AG04450 (cell line): ENCODE measurements at regions not wholly inside any gene's neighbourhood (a gene's known extent, or its start where the extent isn't known, plus 50 kb on each side); places are given as distances from the start of the nearest gene placed in this dataset.
A peak's percentile ranks its signal among the peaks of the same experiment; 100 is the strongest.

Source experiments
- CTCF ChIA-PET: fragments of 300-600, 350-600 bp; formaldehyde crosslinking; extraction: SDS; loops from one replicate; lab custom pipeline; 2022; ENCODE audit warnings: antibody characterized with exemption, inconsistent platforms; lab: Charles Lee
- POLR2A ChIA-PET: fragments of 350-600 bp; formaldehyde crosslinking; extraction: SDS; loops from one replicate; lab custom pipeline; 2021; ENCODE audit warnings: antibody characterized with exemption, inconsistent platforms; lab: Yijun Ruan, JAX
- DNase-seq: peaks from one replicate; pipeline ENCODE4 v3.0.0-alpha.2; 2011; ENCODE audit warnings: low read depth, low spot score
- H3K27ac ChIP-seq: one replicate; pipeline ENCODE4 v1.5.1; 2012; ENCODE audit warnings: low read depth, low read length, control low read depth
- H3K27me3 ChIP-seq: one replicate; pipeline ENCODE4 v1.6.0; 2012; ENCODE audit warnings: low read length; ENCODE audit not compliant: control insufficient read depth, insufficient read depth
- H3K4me3 ChIP-seq: 2 replicates; pipeline ENCODE4 v1.5.1; 2011; ENCODE audit warnings: mild to moderate bottlenecking, low read depth, low read length, control low read depth
- H3K9me3 ChIP-seq: 2 replicates; pipeline ENCODE4 v1.5.1; 2012; ENCODE audit warnings: low read length; ENCODE audit not compliant: control insufficient read depth, insufficient read depth
- TF ChIP-seq, protein P1 (sequence below): IDR thresholded peaks from 2 replicates; pipeline ENCODE4 v1.5.1; 2011; ENCODE audit warnings: low read depth, low read length, control low read depth, inconsistent platforms

DNA sequence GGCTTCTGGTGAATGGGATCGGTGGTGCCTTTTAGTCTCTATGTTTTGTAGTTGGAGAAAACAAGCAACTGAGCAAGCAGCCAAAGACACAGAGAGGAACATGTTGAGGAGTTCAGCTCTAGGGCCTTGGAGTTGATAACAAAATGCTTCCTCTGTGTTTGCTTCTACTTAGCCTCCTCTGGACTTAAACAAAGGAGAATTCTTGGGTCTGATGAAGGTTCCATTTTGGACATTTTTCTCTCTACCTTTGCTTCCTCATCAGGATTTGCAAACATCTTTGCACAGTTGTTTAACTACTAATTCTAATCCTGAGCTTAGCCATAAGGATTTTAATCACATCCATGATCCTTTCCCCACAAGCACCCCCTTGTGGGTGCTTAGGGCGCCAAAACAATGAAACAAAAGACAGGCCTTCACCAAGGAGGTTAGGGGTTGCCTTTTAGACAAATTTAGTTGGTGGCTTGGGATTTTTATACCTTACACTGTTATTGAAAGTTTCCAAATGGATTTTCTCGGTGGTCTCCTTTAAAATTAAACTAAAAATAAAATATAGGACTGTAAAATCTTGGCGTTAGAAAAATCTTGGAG is 148.5 kb upstream of the SATB2 start:
- Histone ChIP-seq H3K27me3 (peaks cover 6% of the 10 kb centered on the region), H3K27ac (no peak overlapping the region), H3K9me3 (no peaks in the 10 kb centered on the region), H3K4me3 (no peak overlapping the region)
- no peak for DNase-seq
- ChIA-PET POLR2A (no interaction called here), CTCF (interaction anchor here (0.6 to 1.3 kb wide), 4 partner anchors 25 to 1292 kb away, joined by 3 to 6 read pairs (median 4); no protein-coding TSS in a partner anchor)
- TF ChIP-seq, protein P1, sequence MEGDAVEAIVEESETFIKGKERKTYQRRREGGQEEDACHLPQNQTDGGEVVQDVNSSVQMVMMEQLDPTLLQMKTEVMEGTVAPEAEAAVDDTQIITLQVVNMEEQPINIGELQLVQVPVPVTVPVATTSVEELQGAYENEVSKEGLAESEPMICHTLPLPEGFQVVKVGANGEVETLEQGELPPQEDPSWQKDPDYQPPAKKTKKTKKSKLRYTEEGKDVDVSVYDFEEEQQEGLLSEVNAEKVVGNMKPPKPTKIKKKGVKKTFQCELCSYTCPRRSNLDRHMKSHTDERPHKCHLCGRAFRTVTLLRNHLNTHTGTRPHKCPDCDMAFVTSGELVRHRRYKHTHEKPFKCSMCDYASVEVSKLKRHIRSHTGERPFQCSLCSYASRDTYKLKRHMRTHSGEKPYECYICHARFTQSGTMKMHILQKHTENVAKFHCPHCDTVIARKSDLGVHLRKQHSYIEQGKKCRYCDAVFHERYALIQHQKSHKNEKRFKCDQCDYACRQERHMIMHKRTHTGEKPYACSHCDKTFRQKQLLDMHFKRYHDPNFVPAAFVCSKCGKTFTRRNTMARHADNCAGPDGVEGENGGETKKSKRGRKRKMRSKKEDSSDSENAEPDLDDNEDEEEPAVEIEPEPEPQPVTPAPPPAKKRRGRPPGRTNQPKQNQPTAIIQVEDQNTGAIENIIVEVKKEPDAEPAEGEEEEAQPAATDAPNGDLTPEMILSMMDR, result peak; percentile 43

DNA sequence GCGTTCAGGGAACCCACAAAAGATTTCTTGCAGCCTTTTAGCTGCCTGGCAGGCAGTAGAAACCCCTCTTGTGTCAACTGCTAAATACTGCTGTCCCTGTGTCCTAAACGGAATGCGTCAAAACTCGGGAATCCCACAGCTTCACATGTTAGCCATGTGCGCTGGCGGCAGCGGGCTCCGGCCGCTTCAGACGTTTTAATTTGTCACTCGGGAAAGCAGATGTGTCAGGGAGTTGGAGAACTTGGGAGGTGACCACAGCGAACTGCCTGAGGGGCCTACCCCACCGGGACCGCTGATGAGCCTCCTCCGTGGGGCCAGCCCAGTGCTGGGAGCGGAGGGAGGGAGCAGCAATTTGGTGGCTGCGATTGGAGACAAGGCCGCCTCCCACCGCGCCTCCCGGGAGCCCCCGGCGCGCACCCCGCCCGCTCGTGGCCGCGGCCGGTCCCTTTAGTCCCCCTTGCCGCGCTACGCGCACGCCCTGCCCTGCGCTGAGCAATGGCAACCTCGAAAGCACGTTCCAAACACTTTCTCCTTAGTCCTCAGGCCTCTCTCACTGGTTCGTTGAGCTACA is 146.1 kb upstream of the SATB2 start:
- no peak for DNase-seq
- Histone ChIP-seq H3K27ac (no peak overlapping the region), H3K4me3 (no peak overlapping the region), H3K9me3 (no peaks in the 10 kb centered on the region), H3K27me3 (peaks cover 6% of the 10 kb centered on the region)
- POLR2A ChIA-PET, result no interaction called here
- CTCF ChIA-PET, result no interaction called here
- TF ChIP-seq, protein P1, result no peak

DNA sequence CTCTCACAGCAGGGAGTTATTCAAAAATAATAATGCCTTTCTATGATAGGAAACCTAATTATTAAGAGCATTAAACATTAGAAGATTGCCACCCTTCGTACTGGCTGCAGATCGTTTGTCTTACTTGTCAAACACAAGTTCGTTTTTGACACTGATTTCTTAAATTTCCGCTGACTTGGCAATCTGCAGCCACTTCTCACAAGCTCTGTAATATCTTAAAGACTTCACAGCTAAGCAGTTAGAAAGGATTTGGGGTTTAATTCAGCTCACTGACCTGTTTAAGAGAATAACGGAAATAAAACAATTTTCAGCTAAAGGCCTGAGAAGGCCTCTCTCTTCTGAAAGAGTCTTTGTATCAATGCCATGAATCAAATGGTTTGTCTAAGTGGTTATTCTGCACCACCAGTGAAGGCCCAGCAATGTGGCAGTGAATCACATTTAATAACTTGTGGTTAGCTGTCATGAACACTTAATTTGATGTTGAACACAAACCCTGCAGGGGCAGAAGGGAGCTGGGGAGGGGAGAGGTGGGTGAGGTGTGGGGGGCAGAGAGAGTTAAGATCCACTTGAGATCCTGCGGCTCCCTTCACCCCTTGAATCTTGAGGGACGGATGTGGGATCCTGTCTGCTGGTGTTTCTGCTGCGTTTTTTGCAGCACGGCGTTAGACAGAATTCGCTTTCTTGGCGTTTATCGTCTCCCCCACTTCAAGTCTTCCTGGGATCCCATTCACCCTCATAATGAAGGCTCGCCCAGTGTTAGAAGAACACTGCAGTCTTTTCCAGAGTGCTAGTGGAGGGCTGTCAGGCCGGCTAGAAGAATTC is 145.4 kb upstream of the SATB2 start:
- no peaks in the 10 kb centered on the region for H3K9me3 ChIP-seq
- POLR2A ChIA-PET, result no interaction called here
- CTCF ChIA-PET, result no interaction called here
- peaks cover 6% of the 10 kb centered on the region for H3K27me3 ChIP-seq
- H3K27ac ChIP-seq, result no peak overlapping the region
- DNase-seq, result no peak
- TF ChIP-seq, protein P1, result no peak
- H3K4me3 ChIP-seq, result no peak overlapping the region

DNA sequence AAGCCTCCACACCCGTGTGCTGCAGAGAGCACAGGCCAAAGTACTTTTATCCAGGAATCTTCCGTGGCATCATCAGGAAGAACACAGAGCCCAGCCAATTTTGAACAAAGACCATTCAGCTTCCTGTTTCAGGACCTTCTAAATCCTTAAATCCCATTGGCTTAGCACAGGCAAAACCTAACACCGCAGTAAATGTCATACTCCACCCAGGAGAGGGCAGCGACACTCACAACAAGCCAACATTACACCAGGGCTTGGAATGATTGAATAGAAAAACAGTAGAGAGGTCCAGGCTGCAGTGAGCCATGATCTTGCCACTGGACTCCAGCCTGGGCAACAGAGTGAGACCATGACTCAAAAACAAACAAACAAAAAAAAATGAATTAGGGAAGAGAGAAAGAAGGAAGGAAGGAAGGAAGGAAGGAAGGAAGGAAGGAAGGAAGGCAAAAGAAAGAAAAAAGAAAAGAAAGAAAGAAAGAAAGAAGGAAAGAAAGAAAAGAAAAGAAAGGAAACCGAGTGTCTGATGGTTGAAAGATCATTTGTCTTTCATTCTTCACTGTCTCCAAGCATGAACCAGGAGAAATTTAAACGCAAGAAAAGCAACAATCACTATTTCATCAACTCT is 144.6 kb upstream of the SATB2 start:
- peaks cover 6% of the 10 kb centered on the region for H3K27me3 ChIP-seq
- H3K27ac ChIP-seq, result no peak overlapping the region
- no peaks in the 10 kb centered on the region for H3K9me3 ChIP-seq
- no peak for DNase-seq
- H3K4me3 ChIP-seq, result no peak overlapping the region
- CTCF ChIA-PET, result interaction anchor here (1.3 kb wide), 1 partner anchor 137 kb away, joined by 6 read pairs; no protein-coding TSS in a partner anchor
- POLR2A ChIA-PET, result no interaction called here
- TF ChIP-seq, protein P1, result no peak
